OCI-LY3 (cell line): ENCODE measurements at regions not wholly inside any gene's neighbourhood (a gene's known extent, or its start where the extent isn't known, plus 50 kb on each side); places are given as distances from the start of the nearest gene placed in this dataset.

Source experiments
- H2AFZ ChIP-seq: fragments of 200-600, 300-600 bp; shearing (Covaris generic); 2 replicates; pipeline ENCODE4 v1.6.0; 2014; ENCODE audit warnings: antibody characterized with exemption, low read depth, low read length
- H3K27ac ChIP-seq: fragments of 200-600, 300-600 bp; sonication (generic); 2 replicates; pipeline ENCODE4 v1.5.1; 2014; ENCODE audit warnings: mild to moderate bottlenecking, low read length, moderate library complexity, mixed read lengths
- H3K27me3 ChIP-seq: fragments of 200-600, 300-600 bp; sonication (generic); 2 replicates; pipeline ENCODE4 v1.6.1; 2014; ENCODE audit warnings: low read depth, low read length, mixed read lengths
- H3K36me3 ChIP-seq: fragments of 200-600, 300-600 bp; sonication (generic); replicated peaks from 2 replicates; pipeline ENCODE3; 2014; ENCODE audit warnings: low read depth, low read length, mixed read lengths
- H3K4me1 ChIP-seq: fragments of 300-600, 200-600 bp; sonication (generic); 2 replicates; pipeline ENCODE4 v1.6.1; 2014; ENCODE audit warnings: low read length, mixed read lengths
- H3K4me2 ChIP-seq: fragments of 200-600, 300-600 bp; sonication (generic); 2 replicates; pipeline ENCODE4 v1.6.1; 2014; ENCODE audit warnings: low read length, mixed read lengths
- H3K4me3 ChIP-seq: fragments of 300-600, 200-600 bp; sonication (generic); 2 replicates; pipeline ENCODE4 v1.5.1; 2014; ENCODE audit warnings: antibody characterized with exemption, mild to moderate bottlenecking, low read length, moderate library complexity
- H3K79me2 ChIP-seq: fragments of 300-600, 200-600 bp; shearing (Covaris generic); 2 replicates; pipeline ENCODE4 v1.6.1; 2014; ENCODE audit warnings: mild to moderate bottlenecking, low read length, mixed read lengths
- H3K9ac ChIP-seq: fragments of 300-600, 200-600 bp; shearing (Covaris generic); 2 replicates; pipeline ENCODE4 v1.6.0; 2014; ENCODE audit warnings: mild to moderate bottlenecking, low read length, moderate library complexity
- H3K9me3 ChIP-seq: fragments of 200-600, 300-600 bp; shearing (Covaris generic); 2 replicates; pipeline ENCODE4 v1.6.1; 2014; ENCODE audit warnings: low read length, mixed read lengths; ENCODE audit not compliant: insufficient read depth
- H4K20me1 ChIP-seq: fragments of 200-600, 300-600 bp; sonication (generic); 2 replicates; pipeline ENCODE4 v1.6.1; 2016; ENCODE audit warnings: low read length, mixed read lengths; ENCODE audit not compliant: insufficient read depth
- CTCF ChIP-seq: fragments of 200-600, 300-600 bp; sonication (generic); IDR thresholded peaks from 2 replicates; pipeline ENCODE4 v1.5.1; 2014; ENCODE audit warnings: antibody characterized with exemption, low read length, low read depth
- EZH2phosphoT487 ChIP-seq: fragments of 200-600 bp; shearing (Covaris generic); IDR thresholded peaks from 2 replicates; pipeline ENCODE4 v1.6.1; 2018; ENCODE audit warnings: antibody characterized with exemption, mixed run types, low read depth

GRCh38 chr22:48495751-48496080 is 1332.0 kb downstream of the BRD1 start:
- peaks cover 6% of the 10 kb centered on the region; the same call in 1 of the 2 replicates for H3K27me3 ChIP-seq
- no peaks in the 10 kb centered on the region for H3K36me3 ChIP-seq
- H3K79me2 ChIP-seq, result no peaks in the 10 kb centered on the region
- H2AFZ ChIP-seq, result no peak overlapping the region
- H3K27ac ChIP-seq, result no peak overlapping the region
- no peak overlapping the region for H3K9ac ChIP-seq
- no peak overlapping the region for H3K4me3 ChIP-seq
- H3K9me3 ChIP-seq, result no peaks in the 10 kb centered on the region
- TF ChIP-seq EZH2phosphoT487 (no peak), CTCF (no peak)
- H3K4me1 ChIP-seq, result no peaks in the 10 kb centered on the region
- no peak overlapping the region for H3K4me2 ChIP-seq
- H4K20me1 ChIP-seq, result no peaks in the 10 kb centered on the region

DNA sequence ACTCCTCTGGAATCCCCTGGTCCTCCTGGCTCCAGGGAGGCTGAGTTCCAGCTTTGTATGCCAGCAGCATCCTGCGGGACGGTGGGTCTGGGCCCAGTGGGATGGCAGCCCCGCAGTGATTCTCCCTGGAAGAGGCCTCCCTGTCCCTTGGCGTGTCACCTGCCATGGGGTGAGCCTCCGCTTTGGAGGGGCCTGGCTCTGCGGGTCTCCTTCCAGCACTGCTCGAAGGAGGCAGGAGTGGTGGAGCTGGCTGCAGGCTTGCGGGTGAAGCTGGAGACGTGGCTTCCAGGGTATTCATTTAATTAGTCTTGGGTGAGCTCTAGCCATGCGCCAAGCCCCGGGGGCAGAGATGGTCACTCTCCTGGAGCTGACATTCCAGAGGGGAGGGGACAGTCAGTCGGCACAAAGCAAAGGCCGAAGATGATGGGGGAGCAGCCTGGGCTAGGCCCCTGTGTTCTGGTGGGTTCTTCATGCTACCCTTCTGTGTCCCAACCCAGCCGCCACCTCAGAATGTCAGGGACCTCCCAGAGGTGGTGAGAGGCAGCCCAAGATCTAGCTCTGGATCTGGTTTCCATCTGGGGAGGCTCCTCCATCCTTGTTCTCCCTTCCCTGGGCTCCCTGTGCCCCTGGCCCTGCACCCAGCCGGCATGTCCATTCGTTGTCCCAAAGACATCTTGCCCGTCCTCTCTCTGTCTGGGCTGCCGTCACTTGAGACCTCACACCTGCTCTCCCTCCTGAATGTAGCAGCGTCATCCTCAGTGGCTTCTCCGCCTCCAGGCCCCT is 1332.5 kb downstream of the BRD1 start:
- no peak overlapping the region for H3K27ac ChIP-seq

DNA sequence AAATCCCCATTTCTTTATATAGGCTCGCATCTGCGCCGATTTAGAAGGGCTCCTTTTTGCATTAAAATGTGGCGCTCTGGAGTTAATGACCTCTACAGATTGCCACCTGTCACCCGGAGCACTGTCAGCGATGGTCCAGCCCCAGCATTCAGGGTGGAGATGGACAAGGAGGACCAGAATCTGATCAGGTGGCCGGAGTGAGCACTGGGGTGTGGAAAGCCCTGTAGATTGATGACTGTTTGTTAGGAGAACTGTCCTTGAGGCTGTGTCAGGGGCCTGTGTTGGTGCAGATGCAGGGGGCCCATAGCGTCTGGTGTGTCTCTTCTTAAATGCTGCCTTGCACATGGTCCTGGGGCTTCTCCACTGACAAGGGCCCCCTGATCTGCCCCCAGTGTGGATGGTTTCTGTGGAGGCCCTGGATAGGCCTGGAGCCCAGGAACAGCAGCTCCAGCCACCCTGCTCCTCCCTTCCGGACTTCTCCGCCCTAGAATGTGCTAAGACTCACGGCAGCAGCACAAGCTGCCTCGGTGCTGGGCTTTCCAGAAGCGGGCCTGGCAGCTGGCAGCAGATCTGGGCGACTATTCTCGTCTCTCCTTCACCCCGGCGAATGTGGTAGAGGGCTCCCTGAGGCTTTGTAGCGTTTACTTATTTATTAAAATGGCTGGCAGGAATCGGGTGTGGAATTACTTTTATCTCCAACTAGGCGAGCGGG is 1333.3 kb downstream of the BRD1 start:
- no peak for TF ChIP-seq EZH2phosphoT487
- no peak for TF ChIP-seq CTCF
- Histone ChIP-seq H3K4me2 (no peak overlapping the region), H3K4me3 (no peak overlapping the region), H3K79me2 (no peaks in the 10 kb centered on the region), H2AFZ (no peak overlapping the region), H3K9ac (no peak overlapping the region), H3K36me3 (no peaks in the 10 kb centered on the region), H4K20me1 (no peaks in the 10 kb centered on the region), H3K9me3 (no peaks in the 10 kb centered on the region), H3K27me3 (peaks cover 6% of the 10 kb centered on the region; the same call in 1 of the 2 replicates), H3K27ac (no peak overlapping the region), H3K4me1 (no peaks in the 10 kb centered on the region)

More for the DNA sequence above, 1332.5 kb downstream of the BRD1 start:
- H3K4me3 ChIP-seq, result no peak overlapping the region
- no peak overlapping the region for H2AFZ ChIP-seq
- no peak overlapping the region for H3K9ac ChIP-seq
- H3K9me3 ChIP-seq, result no peaks in the 10 kb centered on the region
- no peaks in the 10 kb centered on the region for H3K4me1 ChIP-seq
- no peak overlapping the region for H3K4me2 ChIP-seq
- TF ChIP-seq CTCF, result no peak
- no peak for TF ChIP-seq EZH2phosphoT487
- no peaks in the 10 kb centered on the region for H3K79me2 ChIP-seq
- no peaks in the 10 kb centered on the region for H4K20me1 ChIP-seq
- no peaks in the 10 kb centered on the region for H3K36me3 ChIP-seq
- peaks cover 6% of the 10 kb centered on the region; the same call in 1 of the 2 replicates for H3K27me3 ChIP-seq

DNA sequence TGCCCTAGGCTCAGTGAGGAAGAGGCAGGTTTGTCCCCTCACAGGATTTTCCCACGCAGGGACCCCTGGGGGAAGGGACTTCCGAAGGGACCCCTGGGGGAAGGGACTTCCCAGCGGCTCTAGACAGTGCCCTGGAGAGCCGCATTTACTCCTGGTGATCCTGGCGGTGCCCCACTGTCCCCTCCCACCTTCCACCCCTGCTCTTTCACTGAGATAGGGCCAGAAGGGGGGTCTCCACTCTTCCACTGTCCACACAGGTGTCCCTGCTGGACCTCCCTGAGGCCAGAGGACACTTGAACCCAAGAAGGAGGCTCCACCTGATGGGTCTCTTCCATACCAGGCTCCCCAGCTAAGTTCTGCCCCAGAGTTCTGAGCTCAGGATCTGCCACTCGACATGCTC is 1333.9 kb downstream of the BRD1 start:
- TF ChIP-seq CTCF, result no peak
- TF ChIP-seq EZH2phosphoT487, result no peak
- no peak overlapping the region for H3K9ac ChIP-seq
- H4K20me1 ChIP-seq, result no peaks in the 10 kb centered on the region
- no peak overlapping the region for H2AFZ ChIP-seq
- no peak overlapping the region for H3K4me3 ChIP-seq
- H3K36me3 ChIP-seq, result no peaks in the 10 kb centered on the region
- no peaks in the 10 kb centered on the region for H3K9me3 ChIP-seq
- H3K4me2 ChIP-seq, result no peak overlapping the region
- no peaks in the 10 kb centered on the region for H3K4me1 ChIP-seq
- peaks cover 6% of the 10 kb centered on the region; the same call in 1 of the 2 replicates for H3K27me3 ChIP-seq
- H3K27ac ChIP-seq, result no peak overlapping the region
- H3K79me2 ChIP-seq, result no peaks in the 10 kb centered on the region
